GM12878 (cell line): ENCODE measurements at regions not wholly inside any gene's neighbourhood (a gene's known extent, or its start where the extent isn't known, plus 50 kb on each side); places are given as distances from the start of the nearest gene placed in this dataset.

Experiments
- ATAC-seq: fragments of 200-7000 bp; cut with Tn5 transposase; 3 replicates; pipeline ENCODE4 v1.9.1; 2020; ENCODE audit warnings: mild to moderate bottlenecking, moderate library complexity
- BruUV-seq: library from RNA; stranded (reverse); fragments of 400-500 nt; replicated peaks from 2 replicates; lab custom pipeline; 2021; lab: Mats Ljungman, UMichigan
- CTCF ChIA-PET: fragments of 300-600 bp; sonication (Branson Sonifier 250); formaldehyde crosslinking; extraction: SDS; loops from one replicate; lab custom pipeline; 2021; ENCODE audit warnings: inconsistent platforms; lab: Yijun Ruan, JAX
- POLR2A ChIA-PET: fragments of 350-600 bp; formaldehyde crosslinking; extraction: SDS; loops from one replicate; lab custom pipeline; 2021; ENCODE audit warnings: inconsistent platforms; lab: Charles Lee
- RAD21 ChIA-PET: fragments of 300-600 bp; sonication (Branson Sonifier 250); formaldehyde crosslinking; loops from one replicate; lab custom pipeline; 2023; ENCODE audit warnings: antibody characterized with exemption; ENCODE audit not compliant: unreplicated experiment; lab: Charles Lee
- SMC1A ChIA-PET: fragments of 300-600 bp; sonication (Branson Sonifier 250); formaldehyde crosslinking; loops from one replicate; lab custom pipeline; 2023; ENCODE audit not compliant: unreplicated experiment, uncharacterized antibody; lab: Charles Lee
- DNase-seq: peaks from one replicate; pipeline ENCODE4 v3.0.0-alpha.2; 2011; ENCODE audit warnings: low read depth, low spot score
- FAIRE-seq: peaks from 3 replicates; lab custom pipeline; 2011; peaks lifted over from hg19 to GRCh38; lab: Jason Lieb, UNC
- H2AFZ ChIP-seq: 2 replicates; pipeline ENCODE4 v1.6.0; 2011; ENCODE audit warnings: low read depth, low read length, control low read depth; ENCODE audit not compliant: control insufficient read depth
- H3K27ac ChIP-seq: 2 replicates; pipeline ENCODE4 v1.5.1; 2011; ENCODE audit warnings: control low read depth; ENCODE audit not compliant: control insufficient read depth, insufficient read depth
- H3K27me3 ChIP-seq, 2 experiments: replicated peaks in 1 of 2; 2 replicates each; pipeline versions ENCODE4 v1.6.0 to v1.6.1; 2011; ENCODE audit warnings: low read length in 1 of 2; ENCODE audit not compliant: control insufficient read depth in 2 of 2, insufficient read depth in 2 of 2
- H3K36me3 ChIP-seq, 2 experiments: 2 replicates each; pipeline ENCODE4 v1.5.1; 2011; ENCODE audit warnings: low read length in 1 of 2; ENCODE audit not compliant: control insufficient read depth in 2 of 2, insufficient read depth in 2 of 2
- H3K4me1 ChIP-seq: 2 replicates; pipeline ENCODE4 v1.6.1; 2011; ENCODE audit warnings: mild to moderate bottlenecking, low read length, moderate library complexity, mixed read lengths; ENCODE audit not compliant: control insufficient read depth, insufficient read depth
- H3K4me2 ChIP-seq: 2 replicates; pipeline ENCODE4 v1.6.0; 2011; ENCODE audit warnings: control low read depth; ENCODE audit not compliant: control insufficient read depth, insufficient read depth
- H3K4me3 ChIP-seq: fragments of 200-600 bp; sonication (generic); 2 replicates; pipeline ENCODE4 v1.5.1; 2016
- H3K79me2 ChIP-seq: 2 replicates; pipeline ENCODE4 v1.6.0; 2011; ENCODE audit warnings: low read length; ENCODE audit not compliant: control insufficient read depth, insufficient read depth
- H3K9ac ChIP-seq: 2 replicates; pipeline ENCODE4 v1.8.0; 2011; ENCODE audit warnings: low read length, control low read depth, mixed read lengths; ENCODE audit not compliant: control insufficient read depth, insufficient read depth
- H3K9me3 ChIP-seq: replicated peaks from 3 replicates; pipeline ENCODE4 v1.5.1; 2011; ENCODE audit warnings: mild to moderate bottlenecking, low read length; ENCODE audit not compliant: control insufficient read depth, insufficient read depth
- H4K20me1 ChIP-seq: 2 replicates; pipeline ENCODE4 v1.6.0; 2011; ENCODE audit not compliant: control insufficient read depth, insufficient read depth
- ATF7 ChIP-seq: fragments of 450-650 bp; IDR thresholded peaks from 2 replicates; pipeline ENCODE4 v1.6.1; 2016; ENCODE audit warnings: low read depth, mild to moderate bottlenecking
- BHLHE40 ChIP-seq, 2 experiments: fragments of 450-650 bp in 1 of 2; IDR thresholded peaks; 2 replicates each; pipeline ENCODE4 v1.6.1; 2011 to 2017; ENCODE audit warnings: low read depth in 2 of 2, borderline replicate concordance in 1 of 2, improper control_type of control experiment in 1 of 2, low read length in 1 of 2, mild to moderate bottlenecking in 1 of 2
- CHD4 ChIP-seq: fragments of 200-600 bp; sonication (generic); IDR thresholded peaks from 2 replicates; pipeline ENCODE4 v1.6.1; 2016; ENCODE audit warnings: mild to moderate bottlenecking
- CREM ChIP-seq: IDR thresholded peaks from 2 replicates; pipeline ENCODE4 v1.6.1; 2014; ENCODE audit warnings: antibody characterized with exemption, low read depth
- DPF2 ChIP-seq: fragments of 450-650 bp; IDR thresholded peaks from 2 replicates; pipeline ENCODE4 v1.6.1; 2017; ENCODE audit warnings: mild to moderate bottlenecking
- EP300 ChIP-seq, 2 experiments: fragments of 150-350 bp in 1 of 2; IDR thresholded peaks; 2 replicates each; pipeline ENCODE4 v1.6.1; 2011 to 2012; ENCODE audit warnings: low read depth in 2 of 2, low read length in 2 of 2, borderline replicate concordance in 1 of 2, improper control_type of control experiment in 1 of 2, inconsistent platforms in 1 of 2; ENCODE audit not compliant: control insufficient read depth in 1 of 2
- FOXK2 ChIP-seq: fragments of 450-650 bp; IDR thresholded peaks from 2 replicates; pipeline ENCODE4 v1.6.1; 2017; ENCODE audit warnings: mild to moderate bottlenecking, moderate library complexity
- HDGF ChIP-seq: fragments of 450-650 bp; IDR thresholded peaks from 2 replicates; pipeline ENCODE4 v1.6.1; 2016; ENCODE audit warnings: antibody characterized with exemption
- IKZF1 ChIP-seq: fragments of 450-650 bp; conservative IDR thresholded peaks from 2 replicates; pipeline ENCODE4 v1.6.1; 2017; ENCODE audit warnings: antibody characterized with exemption, mild to moderate bottlenecking
- IKZF2 ChIP-seq, 2 experiments: fragments of 450-650 bp; IDR thresholded peaks; 2 replicates each; pipeline ENCODE4 v1.6.1; 2017; ENCODE audit warnings: mild to moderate bottlenecking in 2 of 2, moderate library complexity in 2 of 2
- JUNB ChIP-seq: IDR thresholded peaks from 2 replicates; pipeline ENCODE4 v1.6.1; 2016; ENCODE audit warnings: antibody characterized with exemption, mild to moderate bottlenecking
- MTA2 ChIP-seq: fragments of 450-650 bp; IDR thresholded peaks from 2 replicates; pipeline ENCODE4 v1.6.1; 2016; ENCODE audit warnings: low read depth, mild to moderate bottlenecking, moderate library complexity
- NFYB ChIP-seq: IDR thresholded peaks from 2 replicates; pipeline ENCODE4 v1.6.1; 2011; ENCODE audit warnings: low read depth, mild to moderate bottlenecking, low read length, improper control_type of control experiment, moderate library complexity; ENCODE audit not compliant: insufficient read depth
- NR2F1 ChIP-seq: fragments of 450-650 bp; conservative IDR thresholded peaks from 2 replicates; pipeline ENCODE4 v1.6.1; 2017; ENCODE audit warnings: mild to moderate bottlenecking
- RELB ChIP-seq: fragments of 450-650 bp; IDR thresholded peaks from 2 replicates; pipeline ENCODE4 v1.6.1; 2017; ENCODE audit warnings: low read depth, mild to moderate bottlenecking, moderate library complexity
- RUNX3 ChIP-seq: IDR thresholded peaks from 2 replicates; pipeline ENCODE4 v1.6.1; 2012; ENCODE audit warnings: low read length, inconsistent platforms
- SREBF2 ChIP-seq: IDR thresholded peaks from 2 replicates; pipeline ENCODE4 v1.6.1; 2012; ENCODE audit warnings: mild to moderate bottlenecking, low read length
- TCF12 ChIP-seq: IDR thresholded peaks from 2 replicates; pipeline ENCODE4 v1.6.1; 2011; ENCODE audit warnings: low read depth, mild to moderate bottlenecking, low read length
- WGBS: methylation state at CpG from one replicate; pipeline ENCODE4 v1.1.6; 2016; ENCODE audit warnings: low lambda C conversion rate; ENCODE audit not compliant: insufficient replicate concordance, insufficient coverage; ENCODE audit errors: missing lambda C conversion rate; 5-methylcytosine and 5-hydroxymethylcytosine counted together
- in situ Hi-C: fragments of 300-500 bp; cut with MboI; formaldehyde crosslinking; loops from 9 replicates; pipeline ENCODE4 v1.14.3; 2018; ENCODE audit warnings: mixed read lengths
- intact Hi-C: fragments of 100-400 bp; cut with micrococcal nuclease; formaldehyde crosslinking; loops from one replicate; pipeline ENCODE4 v1.14.2; 2022; ENCODE audit not compliant: unreplicated experiment

- ATAC-seq (no peak), DNase-seq (no peak)
- ChIA-PET POLR2A (no interaction called here), SMC1A (no interaction called here), CTCF (no interaction called here)
- Histone ChIP-seq H3K9me3 (no peaks in the 10 kb centered on the region), H3K79me2 (no peaks in the 10 kb centered on the region), H4K20me1 (no peaks in the 10 kb centered on the region), H3K9ac (no peak overlapping the region), H3K36me3 (no peaks in the 10 kb centered on the region)
- no TSS peak for BruUV-seq
- WGBS, result 81% methylated on average over 6 of the region's 6 CpGs
- in situ Hi-C loops, result no loop called here
- TF ChIP-seq DPF2, result no peak
- no peak for TF ChIP-seq CREM
- TF ChIP-seq, all 136 proteins: peak for 0
- intact Hi-C loops, result no loop called here
- RAD21 ChIA-PET, result no interaction called here
- Histone ChIP-seq H3K4me2 (no peak overlapping the region), H3K27me3 (no peaks in the 10 kb centered on the region), H3K27ac (no peak overlapping the region), H2AFZ (no peak overlapping the region), H3K4me3 (no peak overlapping the region), H3K4me1 (peaks cover 3% of the 10 kb centered on the region; the same call in 1 of the 2 replicates)
- FAIRE-seq, result no peak
Measured at GRCh38 chr2:221202431-221202830, 369.7 kb downstream of the EPHA4 start.

GRCh38 chr2:221203125-221203524 lies 369.0 kb downstream of the EPHA4 start:
- 15% methylated on average over 2 of the region's 2 CpGs for WGBS
- no peaks in the 10 kb centered on the region for H3K36me3 ChIP-seq
- no peaks in the 10 kb centered on the region for H4K20me1 ChIP-seq
- POLR2A ChIA-PET, result interaction anchor here (1.6 kb wide), 1 partner anchor 25 kb away, joined by 3 read pairs; no protein-coding TSS in a partner anchor
- H3K9me3 ChIP-seq, result no peaks in the 10 kb centered on the region
- intact Hi-C loops (no loop called here), in situ Hi-C loops (no loop called here)
- SMC1A ChIA-PET, result no interaction called here
- no peak overlapping the region for H3K4me3 ChIP-seq
- H3K27me3 ChIP-seq, result no peaks in the 10 kb centered on the region
- no peak overlapping the region for H2AFZ ChIP-seq
- no TSS peak for BruUV-seq
- FAIRE-seq (no peak), ATAC-seq (peak; percentile 88), DNase-seq (peak; percentile 20)
- peaks cover 3% of the 10 kb centered on the region; the same call in 1 of the 2 replicates for H3K4me1 ChIP-seq
- CTCF ChIA-PET, result no interaction called here
- H3K9ac ChIP-seq, result no peak overlapping the region
- H3K4me2 ChIP-seq, result no peak overlapping the region
- no peaks in the 10 kb centered on the region for H3K79me2 ChIP-seq
- TF ChIP-seq SREBF2 (no peak), ATF7 (peak; percentile 23; the same call in 1 of the 2 replicates), NR2F1 (peak; percentile 32; the same call in 1 of the 2 replicates), RELB (0 out of 2 replicates have a peak, but pooled peaks have one; percentile 21), HDGF (no peak), IKZF2 (IDR thresholded peaks at IDR 0.05) (peak; percentile 57 to 62), FOXK2 (no peak), IKZF1 (peak; percentile 65), RUNX3 (peak; percentile 17; the same call in 1 of the 2 replicates), EP300 (IDR thresholded peaks at IDR 0.05; ENCODE audit: borderline replicate concordance in 1 of 2, control insufficient read depth in 1 of 2, low read depth in 2 of 2, low read length in 2 of 2) (peak in 1 of 2 experiments; percentile 57; a peak in 1 of 4 replicates), MTA2 (peak; percentile 60), CHD4 (no peak), NFYB (0 out of 2 replicates have a peak, but pooled peaks have one; percentile 8), JUNB (no peak), DPF2 (0 out of 2 replicates have a peak, but pooled peaks have one; percentile 11), BHLHE40 (IDR thresholded peaks at IDR 0.05; ENCODE audit: borderline replicate concordance in 1 of 2, low read depth in 2 of 2, low read length in 1 of 2) (no peak), TCF12 (peak; percentile 86)
- no peak overlapping the region for H3K27ac ChIP-seq
- RAD21 ChIA-PET, result no interaction called here
